Type B pancreatic cell (in vitro differentiated cells): ENCODE measurements at regions not wholly inside any gene's neighbourhood (a gene's known extent, or its start where the extent isn't known, plus 50 kb on each side); places are given as distances from the start of the nearest gene placed in this dataset.

Experiments
- DNase-seq: peaks from one replicate; pipeline ENCODE4 v3.0.0; 2021; ENCODE audit warnings: mixed read lengths; ENCODE audit not compliant: unreplicated experiment; ENCODE audit errors: extremely low spot score
- H3K27ac Mint-ChIP-seq: 2 replicates; pipeline ENCODE4 v1.8.0; 2021; ENCODE audit warnings: mild to moderate bottlenecking, mixed read lengths
- H3K27me3 Mint-ChIP-seq: 2 replicates; pipeline ENCODE4 v1.8.0; 2021; ENCODE audit warnings: mixed read lengths
- H3K36me3 Mint-ChIP-seq: 2 replicates; pipeline ENCODE4 v1.8.0; 2021; ENCODE audit warnings: mixed read lengths
- H3K4me1 Mint-ChIP-seq: one replicate; pipeline ENCODE4 v1.8.0; 2021; ENCODE audit warnings: mixed read lengths; ENCODE audit not compliant: unreplicated experiment
- H3K4me3 Mint-ChIP-seq: 2 replicates; pipeline ENCODE4 v1.8.0; 2021; ENCODE audit warnings: mild to moderate bottlenecking, mixed read lengths
- H3K9me3 Mint-ChIP-seq: 2 replicates; pipeline ENCODE4 v1.8.0; 2021; ENCODE audit warnings: mixed read lengths
- CTCF ChIP-seq: fragments of 200-600 bp; sonication (generic); conservative IDR thresholded peaks from 2 replicates; pipeline ENCODE4 v1.5.0; 2021; ENCODE audit warnings: antibody characterized with exemption, mild to moderate bottlenecking

GRCh38 chr2:191627518-191627917 is 50.4 kb upstream of the NABP1 start:
- H3K27me3 Mint-ChIP-seq = no peaks in the 10 kb centered on the region
- H3K9me3 Mint-ChIP-seq = peaks cover 5% of the 10 kb centered on the region
- DNase-seq = no peak
- no peak for TF ChIP-seq CTCF
- peaks cover 14% of the 10 kb centered on the region for H3K4me1 Mint-ChIP-seq
- H3K36me3 Mint-ChIP-seq = no peaks in the 10 kb centered on the region
- H3K27ac Mint-ChIP-seq = no peak overlapping the region
- no peak overlapping the region for H3K4me3 Mint-ChIP-seq
